Testis (tissue), 2 donors: ENCODE measurements at regions not wholly inside any gene's neighbourhood (a gene's known extent, or its start where the extent isn't known, plus 50 kb on each side); places are given as distances from the start of the nearest gene placed in this dataset.

Experiments
- DNase-seq: peaks from one replicate; pipeline ENCODE4 v3.0.0-alpha.2; 2019
- H3K27ac ChIP-seq, 2 donors: fragments of 200-600 bp; sonication (generic); one replicate each; pipeline ENCODE4 v1.5.1; 2019
- H3K27me3 ChIP-seq: fragments of 200-600 bp; sonication (generic); one replicate; pipeline ENCODE4 v1.5.1; 2019
- H3K36me3 ChIP-seq: fragments of 200-600 bp; sonication (generic); one replicate; pipeline ENCODE4 v1.5.1; 2017; ENCODE audit warnings: low read depth; ENCODE audit errors: missing control alignments
- H3K4me1 ChIP-seq: fragments of 200-600 bp; sonication (generic); one replicate; pipeline ENCODE4 v1.5.1; 2019
- H3K4me3 ChIP-seq, 2 donors: fragments of 200-600 bp; sonication (generic); one replicate each; pipeline ENCODE4 v1.5.1; 2017 to 2019
- H3K9me3 ChIP-seq: fragments of 200-600 bp; sonication (generic); one replicate; pipeline ENCODE4 v1.5.1; 2017
- CTCF ChIP-seq, 3 experiments: fragments of 450-650 bp in 2 of 3; fragments of 200-600 bp in 1 of 3; sonication (generic) in 1 of 3; IDR thresholded peaks; one replicate each; pipeline ENCODE4 v1.5.1; 2016 to 2019; ENCODE audit warnings: antibody characterized with exemption in 3 of 3, mild to moderate bottlenecking in 2 of 3, moderate library complexity in 1 of 3
- POLR2A ChIP-seq: fragments of 450-650 bp; IDR thresholded peaks from one replicate; pipeline ENCODE4 v1.6.1; 2017; ENCODE audit warnings: antibody characterized with exemption, mild to moderate bottlenecking, moderate library complexity
- WGBS, 2 donors: methylation state at CpG; one replicate each; pipeline ENCODE4 v1.1.5; 2018; 5-methylcytosine and 5-hydroxymethylcytosine counted together
- intact Hi-C: fragments of 100-400 bp; cut with DNase I; formaldehyde crosslinking; loops from one replicate; pipeline ENCODE4 v1.15.1; 2023; ENCODE audit warnings: low total_unique reads

- no peak for DNase-seq
- no peaks in the 10 kb centered on the region for H3K9me3 ChIP-seq
Observed at GRCh38 chr3:159008401-159008800, 206.5 kb downstream of the MFSD1 start.

GRCh38 chr3:159018341-159018740 is 216.5 kb downstream of the MFSD1 start:
- H3K4me1 ChIP-seq = no peaks in the 10 kb centered on the region
- H3K9me3 ChIP-seq = no peaks in the 10 kb centered on the region
- DNase-seq = no peak
- H3K4me3 ChIP-seq = no peak overlapping the region
- TF ChIP-seq POLR2A (no peak), CTCF (IDR thresholded peaks at IDR 0.05) (no peak)
- 88 to 91% methylated on average over 2 of the region's 2 CpGs for WGBS, 2 donors
- intact Hi-C loops = no loop called here
- H3K27ac ChIP-seq = no peak overlapping the region
- no peaks in the 10 kb centered on the region for H3K27me3 ChIP-seq
- no peaks in the 10 kb centered on the region for H3K36me3 ChIP-seq

More at GRCh38 chr3:159008401-159008800, 206.5 kb downstream of the MFSD1 start:
- WGBS, 2 donors = 37 to 53% methylated on average over 4 of the region's 4 CpGs
- Histone ChIP-seq H3K36me3 (no peaks in the 10 kb centered on the region), H3K4me3 (no peak overlapping the region), H3K27ac (no peak overlapping the region), H3K4me1 (no peaks in the 10 kb centered on the region), H3K27me3 (no peaks in the 10 kb centered on the region)
- no peak for TF ChIP-seq POLR2A
- no peak for TF ChIP-seq CTCF (IDR thresholded peaks at IDR 0.05)
- intact Hi-C loops = no loop called here

- no peaks in the 10 kb centered on the region for H3K27me3 ChIP-seq
- DNase-seq = no peak
- intact Hi-C loops = no loop called here
- H3K9me3 ChIP-seq = no peaks in the 10 kb centered on the region
- no peak for TF ChIP-seq POLR2A
- TF ChIP-seq CTCF (IDR thresholded peaks at IDR 0.05) = no peak
- H3K4me1 ChIP-seq = no peaks in the 10 kb centered on the region
- no peak overlapping the region for H3K27ac ChIP-seq
- H3K4me3 ChIP-seq = no peak overlapping the region
- 43 to 64% methylated on average over 2 of the region's 2 CpGs for WGBS, 2 donors
- H3K36me3 ChIP-seq = no peaks in the 10 kb centered on the region
Observed at GRCh38 chr3:159025733-159026132, 223.9 kb downstream of the MFSD1 start.

- Histone ChIP-seq H3K27me3 (no peaks in the 10 kb centered on the region), H3K36me3 (no peaks in the 10 kb centered on the region), H3K4me3 (no peak overlapping the region), H3K4me1 (no peaks in the 10 kb centered on the region), H3K27ac (no peak overlapping the region), H3K9me3 (no peaks in the 10 kb centered on the region)
- 80 to 93% methylated on average over 1 of the region's 1 CpG for WGBS, 2 donors
- TF ChIP-seq POLR2A (no peak), CTCF (IDR thresholded peaks at IDR 0.05) (no peak)
- intact Hi-C loops = no loop called here
- DNase-seq = no peak
Observed at GRCh38 chr3:159026510-159026909, 224.7 kb downstream of the MFSD1 start.

- TF ChIP-seq POLR2A (no peak), CTCF (IDR thresholded peaks at IDR 0.05) (no peak)
- no peaks in the 10 kb centered on the region for H3K27me3 ChIP-seq
- DNase-seq = no peak
- intact Hi-C loops = no loop called here
- WGBS, 2 donors = 86 to 93% methylated on average over 1 of the region's 1 CpG
- H3K4me3 ChIP-seq = no peak overlapping the region
- no peak overlapping the region for H3K27ac ChIP-seq
- H3K4me1 ChIP-seq = no peaks in the 10 kb centered on the region
- H3K9me3 ChIP-seq = no peaks in the 10 kb centered on the region
- no peaks in the 10 kb centered on the region for H3K36me3 ChIP-seq
Observed at GRCh38 chr3:159028706-159029105, 226.9 kb downstream of the MFSD1 start.
